ENCODE measurements at regions not wholly inside any gene's neighbourhood (a gene's known extent, or its start where the extent isn't known, plus 50 kb on each side); places are given as distances from the start of the nearest gene placed in this dataset.

- TF ChIP-seq CTCF (IDR thresholded peaks at IDR 0.05 in 2 of 3, conservative IDR thresholded peaks at IDR 0.05 in 1 of 3; ENCODE audit: borderline replicate concordance in 1 of 3, insufficient read depth in 1 of 3, low read depth in 2 of 3, low read length in 2 of 3): no peak
- no peak for TF ChIP-seq POLR2AphosphoS5 (IDR thresholded peaks at IDR 0.05; ENCODE audit: low read depth, low read length)
- no peak for TF ChIP-seq SP1 (IDR thresholded peaks at IDR 0.05; ENCODE audit: low read depth)
Measured at GRCh38 chr14:41489315-41489972, 117.2 kb upstream of the LRFN5 start.
